IPS-18a (cell line): ENCODE measurements at regions not wholly inside any gene's neighbourhood (a gene's known extent, or its start where the extent isn't known, plus 50 kb on each side); places are given as distances from the start of the nearest gene placed in this dataset.
A peak's percentile ranks its signal among the peaks of the same experiment; 100 is the strongest.

Experiments used
- H3K27ac ChIP-seq: one replicate; pipeline ENCODE4 v1.5.1; 2013; ENCODE audit warnings: low read length
- H3K27me3 ChIP-seq: one replicate; pipeline ENCODE4 v1.6.1; 2013; ENCODE audit warnings: mild to moderate bottlenecking, low read length; ENCODE audit not compliant: control insufficient read depth, insufficient read depth
- H3K36me3 ChIP-seq: one replicate; pipeline ENCODE4 v1.6.1; 2013; ENCODE audit warnings: low read depth, low read length; ENCODE audit not compliant: control insufficient read depth
- H3K4me1 ChIP-seq: one replicate; pipeline ENCODE4 v1.6.1; 2013; ENCODE audit warnings: low read depth, low read length; ENCODE audit not compliant: control insufficient read depth
- H3K4me3 ChIP-seq: one replicate; pipeline ENCODE4 v1.5.1; 2013; ENCODE audit warnings: low read length
- H3K9ac ChIP-seq: one replicate; pipeline ENCODE4 v1.6.1; 2013; ENCODE audit warnings: mild to moderate bottlenecking, low read length, moderate library complexity
- H3K9me3 ChIP-seq: one replicate; pipeline ENCODE4 v1.6.1; 2013; ENCODE audit warnings: low read depth, low read length; ENCODE audit not compliant: control insufficient read depth

- H3K9me3 ChIP-seq, result no peaks in the 10 kb centered on the region
- H3K4me3 ChIP-seq, result no peak overlapping the region
- H3K27ac ChIP-seq, result no peak overlapping the region
- peaks cover 5% of the 10 kb centered on the region for H3K4me1 ChIP-seq
- H3K36me3 ChIP-seq, result no peaks in the 10 kb centered on the region
- no peak overlapping the region for H3K9ac ChIP-seq
- peaks cover 98% of the 10 kb centered on the region for H3K27me3 ChIP-seq
These were observed 58.8 kb upstream of the FBRSL1 start for GRCh38 chr12:132430838-132431774.

GRCh38 chr12:132429946-132430643 lies 59.9 kb upstream of the FBRSL1 start:
- H3K27ac ChIP-seq, result no peak overlapping the region
- H3K4me3 ChIP-seq, result peak overlapping the region; percentile 7
- H3K36me3 ChIP-seq, result no peaks in the 10 kb centered on the region
- H3K9me3 ChIP-seq, result no peaks in the 10 kb centered on the region
- no peak overlapping the region for H3K9ac ChIP-seq
- peaks cover 5% of the 10 kb centered on the region for H3K4me1 ChIP-seq
- peaks cover 98% of the 10 kb centered on the region for H3K27me3 ChIP-seq

GRCh38 chr12:132429602-132429945 lies 60.4 kb upstream of the FBRSL1 start:
- peak overlapping the region; percentile 7 for H3K4me3 ChIP-seq
- no peak overlapping the region for H3K27ac ChIP-seq
- H3K4me1 ChIP-seq, result peaks cover 5% of the 10 kb centered on the region
- H3K27me3 ChIP-seq, result peaks cover 98% of the 10 kb centered on the region
- no peaks in the 10 kb centered on the region for H3K36me3 ChIP-seq
- no peaks in the 10 kb centered on the region for H3K9me3 ChIP-seq
- no peak overlapping the region for H3K9ac ChIP-seq

- Histone ChIP-seq H3K4me3 (peak overlapping the region; percentile 23), H3K9ac (no peak overlapping the region), H3K27ac (no peak overlapping the region), H3K27me3 (peaks cover 98% of the 10 kb centered on the region), H3K9me3 (no peaks in the 10 kb centered on the region), H3K36me3 (no peaks in the 10 kb centered on the region), H3K4me1 (peaks cover 5% of the 10 kb centered on the region)
These were observed 60.9 kb upstream of the FBRSL1 start for GRCh38 chr12:132428936-132429601.

- H3K36me3 ChIP-seq, result no peaks in the 10 kb centered on the region
- peak overlapping the region; percentile 23 for H3K4me3 ChIP-seq
- peaks cover 5% of the 10 kb centered on the region for H3K4me1 ChIP-seq
- H3K9ac ChIP-seq, result no peak overlapping the region
- H3K27ac ChIP-seq, result no peak overlapping the region
- peaks cover 98% of the 10 kb centered on the region for H3K27me3 ChIP-seq
- no peaks in the 10 kb centered on the region for H3K9me3 ChIP-seq
These were observed 61.7 kb upstream of the FBRSL1 start for GRCh38 chr12:132427999-132428935.

GRCh38 chr12:132427174-132427768 lies 62.7 kb upstream of the FBRSL1 start:
- peaks cover 5% of the 10 kb centered on the region for H3K4me1 ChIP-seq
- no peak overlapping the region for H3K27ac ChIP-seq
- no peaks in the 10 kb centered on the region for H3K9me3 ChIP-seq
- H3K36me3 ChIP-seq, result no peaks in the 10 kb centered on the region
- H3K27me3 ChIP-seq, result peaks cover 98% of the 10 kb centered on the region
- no peak overlapping the region for H3K4me3 ChIP-seq
- H3K9ac ChIP-seq, result no peak overlapping the region

GRCh38 chr12:132426349-132427173 lies 63.4 kb upstream of the FBRSL1 start:
- Histone ChIP-seq H3K9ac (no peak overlapping the region), H3K4me3 (no peak overlapping the region), H3K9me3 (no peaks in the 10 kb centered on the region), H3K27ac (no peak overlapping the region), H3K4me1 (peaks cover 5% of the 10 kb centered on the region), H3K36me3 (no peaks in the 10 kb centered on the region), H3K27me3 (peaks cover 98% of the 10 kb centered on the region)

GRCh38 chr12:132424811-132425210 lies 65.1 kb upstream of the FBRSL1 start:
- Histone ChIP-seq H3K4me1 (peaks cover 1% of the 10 kb centered on the region), H3K27me3 (peaks cover 98% of the 10 kb centered on the region), H3K9me3 (no peaks in the 10 kb centered on the region), H3K4me3 (no peak overlapping the region), H3K36me3 (no peaks in the 10 kb centered on the region), H3K9ac (no peak overlapping the region), H3K27ac (no peak overlapping the region)

- H3K27ac ChIP-seq, result no peak overlapping the region
- no peaks in the 10 kb centered on the region for H3K4me1 ChIP-seq
- H3K4me3 ChIP-seq, result no peak overlapping the region
- no peaks in the 10 kb centered on the region for H3K9me3 ChIP-seq
- H3K36me3 ChIP-seq, result no peaks in the 10 kb centered on the region
- H3K9ac ChIP-seq, result no peak overlapping the region
- H3K27me3 ChIP-seq, result peaks cover 98% of the 10 kb centered on the region
These were observed 65.9 kb upstream of the FBRSL1 start for GRCh38 chr12:132423820-132424645.
